ENCODE measurements at regions not wholly inside any gene's neighbourhood (a gene's known extent, or its start where the extent isn't known, plus 50 kb on each side); places are given as distances from the start of the nearest gene placed in this dataset.
"Not testable (repeated sequence)": the region's sequence is repeated elsewhere in the genome, so short reads cannot be mapped to it uniquely, and the experiment has no call there.

- no peak for DNase-seq
Observed at GRCh38 chr3:166005126-166005525, 167.9 kb upstream of the BCHE start.

- DNase-seq, result no peak
Observed at GRCh38 chr3:165994293-165994692, 157.1 kb upstream of the BCHE start.

GRCh38 chr3:165984589-165984988, 147.4 kb upstream of the BCHE start:
- DNase-seq, result no peak

- DNase-seq, result no peak
Observed at GRCh38 chr3:165983284-165983683, 146.1 kb upstream of the BCHE start.

GRCh38 chr3:165981318-165981717, 144.1 kb upstream of the BCHE start:
- DNase-seq, result no peak

- DNase-seq, result not testable (repeated sequence)
Observed at GRCh38 chr3:165960825-165961224, 123.6 kb upstream of the BCHE start.

- DNase-seq, result no peak
Observed at GRCh38 chr3:165954171-165954570, 116.9 kb upstream of the BCHE start.

- no peak for DNase-seq
Observed at GRCh38 chr3:165946360-165946759, 109.1 kb upstream of the BCHE start.

GRCh38 chr3:165938986-165939540, 101.8 kb upstream of the BCHE start:
- DNase-seq, result no peak

- not testable (repeated sequence) for DNase-seq
Observed at GRCh38 chr3:165936081-165936480, 98.9 kb upstream of the BCHE start.

GRCh38 chr3:165924301-165924791, 87.1 kb upstream of the BCHE start:
- not testable (repeated sequence) for DNase-seq

- DNase-seq, result no peak
Observed at GRCh38 chr3:165920984-165921383, 83.8 kb upstream of the BCHE start.

- no peak for DNase-seq
Observed at GRCh38 chr3:165919284-165919683, 82.1 kb upstream of the BCHE start.

GRCh38 chr3:165918657-165918979, 81.4 kb upstream of the BCHE start:
- DNase-seq, result peak; percentile 47

- peak; percentile 55 for DNase-seq
Observed at GRCh38 chr3:165917938-165918656, 80.9 kb upstream of the BCHE start.

GRCh38 chr3:165915104-165915503, 77.9 kb upstream of the BCHE start:
- DNase-seq, result not testable (repeated sequence)

GRCh38 chr3:165903885-165904630, 66.8 kb upstream of the BCHE start:
- no peak for DNase-seq

- no peak for DNase-seq
Observed at GRCh38 chr3:165899066-165899465, 61.8 kb upstream of the BCHE start.

- no peak for DNase-seq
Observed at GRCh38 chr3:165897137-165897536, 59.9 kb upstream of the BCHE start.

- no peak for DNase-seq
Observed at GRCh38 chr3:165895919-165896318, 58.7 kb upstream of the BCHE start.

GRCh38 chr3:165892565-165892964, 55.3 kb upstream of the BCHE start:
- DNase-seq, result no peak
